ENCODE measurements at regions not wholly inside any gene's neighbourhood (a gene's known extent, or its start where the extent isn't known, plus 50 kb on each side); places are given as distances from the start of the nearest gene placed in this dataset.

- no peak for TF ChIP-seq ZFX (IDR thresholded peaks at IDR 0.05; ENCODE audit: borderline replicate concordance)
- no peak for TF ChIP-seq CTCF (IDR thresholded peaks at IDR 0.05)
- H3K27ac ChIP-seq = no peak overlapping the region
Measured at GRCh38 chr13:39253774-39254173, 215.5 kb downstream of the NHLRC3 start.

DNA sequence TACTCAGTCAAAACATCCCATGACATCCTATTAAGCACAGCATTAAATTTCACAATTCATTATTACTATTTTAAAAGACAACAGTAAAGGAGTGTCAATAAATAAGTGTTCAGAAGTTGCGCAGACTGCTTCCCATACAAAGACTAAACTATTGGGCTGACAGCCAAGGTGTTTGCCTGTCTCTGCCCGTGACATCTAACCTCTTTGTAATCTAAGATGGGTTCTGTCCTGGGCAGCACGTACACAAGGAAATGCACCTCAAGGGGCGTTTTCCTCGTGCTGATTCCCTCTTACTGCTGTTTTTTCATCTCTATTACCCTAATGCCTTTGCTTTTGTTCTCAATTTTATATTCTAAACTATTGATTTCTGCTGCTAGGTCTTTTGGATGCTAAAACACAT, 216.3 kb downstream of the NHLRC3 start:
- H3K27ac ChIP-seq = no peak overlapping the region
- TF ChIP-seq CTCF (IDR thresholded peaks at IDR 0.05) (no peak), ZFX (IDR thresholded peaks at IDR 0.05; ENCODE audit: borderline replicate concordance) (no peak)

- TF ChIP-seq ZFX (IDR thresholded peaks at IDR 0.05; ENCODE audit: borderline replicate concordance) (no peak), CTCF (IDR thresholded peaks at IDR 0.05) (no peak)
- no peak overlapping the region for H3K27ac ChIP-seq
Measured at GRCh38 chr13:39257642-39258041, 219.4 kb downstream of the NHLRC3 start.

GRCh38 chr13:39259371-39260140, 221.3 kb downstream of the NHLRC3 start:
- TF ChIP-seq ZFX (IDR thresholded peaks at IDR 0.05; ENCODE audit: borderline replicate concordance) = no peak
- no peak for TF ChIP-seq CTCF (IDR thresholded peaks at IDR 0.05)

DNA sequence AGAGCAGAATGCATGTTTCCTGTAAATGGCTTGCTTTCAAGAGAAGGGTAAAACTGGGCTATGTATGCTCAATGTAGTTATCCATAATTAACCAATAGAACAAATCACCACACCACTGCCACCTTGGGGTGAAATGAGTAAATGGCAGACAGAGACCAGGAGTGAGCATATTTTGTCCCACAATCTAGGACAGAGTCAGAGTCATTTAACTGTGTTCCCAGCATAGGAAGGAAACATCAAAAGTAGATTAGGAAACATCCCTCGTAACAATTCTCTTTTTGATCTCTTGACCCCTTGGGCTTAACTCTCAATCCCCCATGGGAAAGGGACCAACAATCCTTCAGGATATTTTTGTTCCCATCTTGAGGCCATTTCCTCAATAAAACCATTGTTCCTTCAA, 224.8 kb downstream of the NHLRC3 start:
- H3K27ac ChIP-seq = no peak overlapping the region
- TF ChIP-seq CTCF (IDR thresholded peaks at IDR 0.05) (peak; percentile 84), ZFX (IDR thresholded peaks at IDR 0.05; ENCODE audit: borderline replicate concordance) (no peak)

More at GRCh38 chr13:39259371-39260140, 221.3 kb downstream of the NHLRC3 start:
- no peak overlapping the region for H3K27ac ChIP-seq

DNA sequence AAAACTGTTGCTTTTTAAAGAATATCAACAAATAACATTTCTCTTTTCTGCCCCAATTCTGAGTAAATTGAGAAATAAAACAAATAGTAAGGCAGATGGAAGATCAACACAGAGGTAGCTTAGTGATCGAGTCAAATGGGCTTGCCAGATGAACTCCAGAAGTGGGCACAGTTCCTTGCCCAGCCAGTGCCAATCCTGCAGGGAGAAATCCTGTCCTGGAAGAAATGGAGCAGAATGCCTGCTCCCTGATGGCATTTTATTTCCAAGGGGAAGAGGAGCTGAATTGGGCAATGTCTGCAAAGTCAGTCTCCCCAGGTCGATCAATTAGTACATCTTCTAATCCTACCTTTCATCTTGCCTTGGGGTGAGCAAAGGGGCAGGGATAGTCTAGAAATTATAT, 225.3 kb downstream of the NHLRC3 start:
- TF ChIP-seq ZFX (IDR thresholded peaks at IDR 0.05; ENCODE audit: borderline replicate concordance) (no peak), CTCF (IDR thresholded peaks at IDR 0.05) (no peak)

DNA sequence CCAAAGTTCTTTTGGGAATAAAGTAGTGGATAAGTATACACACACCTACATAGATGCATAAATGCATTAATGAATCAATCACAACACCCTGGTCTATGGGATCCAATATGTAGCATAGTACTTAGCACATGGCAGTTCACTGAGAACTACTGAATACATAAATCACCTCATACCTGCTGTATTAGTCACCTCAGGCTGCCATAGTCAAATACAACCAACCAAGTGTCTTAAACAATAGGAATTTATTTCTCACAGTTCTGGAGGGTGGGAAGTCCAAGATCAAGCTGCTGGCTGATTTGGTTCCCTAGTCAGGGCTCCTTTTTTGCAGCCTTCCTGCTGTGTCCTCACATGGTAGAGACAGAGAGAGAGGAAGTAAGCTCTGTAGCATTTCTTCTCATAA, 228.2 kb downstream of the NHLRC3 start:
- H3K27ac ChIP-seq = no peak overlapping the region
- TF ChIP-seq CTCF (IDR thresholded peaks at IDR 0.05) = no peak
- no peak for TF ChIP-seq ZFX (IDR thresholded peaks at IDR 0.05; ENCODE audit: borderline replicate concordance)

More for the DNA sequence above, 225.3 kb downstream of the NHLRC3 start:
- no peak overlapping the region for H3K27ac ChIP-seq
